GM12873 (cell line): ENCODE measurements at regions not wholly inside any gene's neighbourhood (a gene's known extent, or its start where the extent isn't known, plus 50 kb on each side); places are given as distances from the start of the nearest gene placed in this dataset.

ENCODE experiments used
- CTCF ChIP-seq: IDR thresholded peaks from 2 replicates; pipeline ENCODE4 v1.5.1; 2012; ENCODE audit warnings: low read depth, mild to moderate bottlenecking, moderate library complexity, low read length, control low read depth; ENCODE audit not compliant: insufficient read depth; ENCODE audit errors: missing control alignments

DNA sequence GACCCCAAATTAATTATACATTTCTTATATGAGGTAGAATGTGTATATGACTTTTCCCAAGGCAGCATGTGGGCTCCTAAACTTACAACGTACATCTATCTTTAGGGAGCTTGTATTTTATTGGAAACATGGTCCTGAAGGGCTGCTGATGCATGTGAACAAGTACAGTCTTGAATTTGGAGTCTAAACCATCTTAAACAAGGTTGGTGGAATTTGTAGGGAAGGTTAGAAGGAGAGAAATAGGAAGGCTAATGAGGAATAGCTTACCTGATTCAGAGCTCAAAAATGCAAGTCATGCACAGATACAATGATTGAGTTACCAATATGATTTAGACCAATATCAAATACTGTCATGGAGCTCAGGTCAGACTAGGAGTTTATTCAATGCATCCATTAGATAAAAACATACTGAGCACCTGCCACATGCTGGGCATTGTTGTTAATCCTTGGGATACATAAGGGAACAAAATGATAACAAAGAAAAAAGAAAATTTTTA, 458.6 kb upstream of the ETAA1 start:
- no peak for TF ChIP-seq CTCF

DNA sequence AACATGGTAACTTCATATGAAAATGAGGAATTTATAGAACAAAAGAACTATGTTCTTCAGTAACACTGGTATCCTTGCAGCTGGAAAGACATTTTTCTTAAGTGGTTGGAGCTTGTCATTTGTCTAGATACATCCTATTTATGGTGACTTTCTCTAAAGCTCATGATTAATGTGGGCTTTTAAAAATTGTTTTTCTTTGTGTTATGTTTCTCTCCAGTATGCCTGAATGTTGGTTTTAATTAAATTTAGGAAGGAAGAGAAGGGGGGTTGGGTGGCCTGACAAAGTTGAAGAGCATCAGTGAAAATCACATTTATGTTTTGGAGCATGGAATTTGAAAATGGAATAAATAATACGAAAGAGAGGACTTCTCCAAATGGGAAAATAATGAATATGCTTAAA, 457.1 kb upstream of the ETAA1 start:
- no peak for TF ChIP-seq CTCF

- TF ChIP-seq CTCF = no peak
These were observed 448.9 kb upstream of the ETAA1 start for GRCh38 chr2:66948234-66948633.

DNA sequence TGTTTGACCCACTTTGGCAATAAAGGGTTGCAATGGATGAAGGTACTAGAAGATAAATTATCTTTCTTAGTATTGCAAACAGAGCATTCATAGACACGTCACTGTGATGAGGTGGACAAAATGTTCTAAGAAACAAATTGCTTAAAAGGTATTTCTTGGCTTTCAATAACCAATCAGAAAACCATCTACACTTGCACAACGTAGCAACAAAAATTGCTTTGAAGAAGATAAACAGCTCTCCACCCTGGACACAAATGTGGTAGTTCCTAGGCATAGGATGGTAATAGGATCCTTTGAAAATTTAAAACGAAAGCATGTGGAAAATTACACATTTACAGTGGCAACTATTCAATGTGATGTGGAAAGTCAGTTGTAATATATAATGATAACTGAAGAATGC, 439.9 kb upstream of the ETAA1 start:
- TF ChIP-seq CTCF = no peak

DNA sequence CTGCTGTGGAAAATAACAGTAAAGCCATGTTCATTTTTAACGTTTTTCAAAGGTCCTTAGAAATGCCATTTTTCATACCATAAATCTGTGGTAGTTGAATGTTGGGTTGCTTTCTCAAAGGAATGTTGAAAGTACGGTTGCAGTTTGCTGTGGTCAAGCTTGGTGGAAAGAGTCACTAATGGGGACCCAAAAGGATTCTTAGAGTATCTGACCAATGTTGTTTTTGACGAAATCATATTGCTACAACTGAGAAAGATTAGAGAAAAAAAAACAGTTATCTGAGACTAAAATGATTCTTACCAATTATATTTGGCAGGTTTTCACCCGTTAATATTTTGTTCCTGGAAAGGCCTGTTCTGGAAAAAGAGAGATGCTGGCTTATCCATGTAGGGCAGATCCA, 439.5 kb upstream of the ETAA1 start:
- TF ChIP-seq CTCF = no peak

- TF ChIP-seq CTCF = no peak
These were observed 437.0 kb upstream of the ETAA1 start for GRCh38 chr2:66960161-66960560.

GRCh38 chr2:66962716-66963115, 434.4 kb upstream of the ETAA1 start:
- TF ChIP-seq CTCF = no peak
